Stomach (tissue), 8 donors: ENCODE measurements at regions not wholly inside any gene's neighbourhood (a gene's known extent, or its start where the extent isn't known, plus 50 kb on each side); places are given as distances from the start of the nearest gene placed in this dataset.
"Not testable (repeated sequence)": the region's sequence is repeated elsewhere in the genome, so short reads cannot be mapped to it uniquely, and the experiment has no call there.

Experiments
- DNase-seq, 2 donors: peaks; one replicate each; pipeline versions ENCODE4 v3.0.0 to v3.0.0-alpha.2; 2013 to 2019
- H3K27ac ChIP-seq, 5 donors: fragments of 200-600 bp in 4 of 5; sonication (generic) in 4 of 5; one replicate each; pipeline ENCODE4 v1.5.1; 2013 to 2019; ENCODE audit warnings: mild to moderate bottlenecking in 1 of 5, moderate library complexity in 1 of 5
- H3K27me3 ChIP-seq, 3 donors: fragments of 200-600 bp; sonication (generic); one replicate each; pipeline ENCODE4 v1.5.1; 2017 to 2019; ENCODE audit warnings: mixed run types in 1 of 3
- H3K36me3 ChIP-seq, 4 donors: fragments of 200-600 bp; sonication (generic); 1 replicate in 3 of 4; 2 replicates in 1 of 4; pipeline ENCODE4 v1.5.1; 2016 to 2019
- H3K4me1 ChIP-seq, 4 donors: fragments of 200-600 bp; sonication (generic); one replicate each; pipeline ENCODE4 v1.5.1; 2016 to 2019
- H3K4me3 ChIP-seq, 4 donors: fragments of 200-600 bp; sonication (generic) in 3 of 4; one replicate each; pipeline ENCODE4 v1.5.1; 2016 to 2019; ENCODE audit warnings: mild to moderate bottlenecking in 1 of 4
- H3K9me3 ChIP-seq, 4 donors: fragments of 200-600 bp; sonication (generic); one replicate each; pipeline ENCODE4 v1.5.1; 2016 to 2019
- CTCF ChIP-seq, 7 experiments: fragments of 450-650 bp in 4 of 7; fragments of 200-600 bp in 3 of 7; sonication (generic) in 3 of 7; IDR thresholded peaks; one replicate each; pipeline ENCODE4 v1.5.1; 2016 to 2019; ENCODE audit warnings: antibody characterized with exemption in 7 of 7, control low read depth in 2 of 7, mild to moderate bottlenecking in 1 of 7
- EP300 ChIP-seq: sonication (generic); formaldehyde crosslinking; IDR thresholded peaks from one replicate; pipeline ENCODE4 v1.6.1; 2017; ENCODE audit warnings: antibody characterized with exemption
- POLR2A ChIP-seq, 4 donors: fragments of 450-650 bp; IDR thresholded peaks; one replicate each; pipeline ENCODE4 v1.6.1; 2016; ENCODE audit warnings: antibody characterized with exemption in 4 of 4, control low read depth in 2 of 4, mild to moderate bottlenecking in 1 of 4, moderate library complexity in 1 of 4
- POLR2AphosphoS5 ChIP-seq, 3 donors: sonication (generic); formaldehyde crosslinking; IDR thresholded peaks; one replicate each; pipeline ENCODE4 v1.6.1; 2016; ENCODE audit warnings: antibody characterized with exemption in 3 of 3
- WGBS, 5 donors: extraction: QIAGEN DNeasy Blood & Tissue Kit in 3 of 5; methylation state at CpG; one replicate each; pipeline versions ENCODE4 v1.1.5 to v1.1.7; 2013 to 2018; 5-methylcytosine and 5-hydroxymethylcytosine counted together
- intact Hi-C: fragments of 100-400 bp; cut with DNase I; formaldehyde crosslinking; loops from one replicate; pipeline ENCODE4 v1.15.1; 2023; ENCODE audit warnings: low total_unique reads
- donor health status: healthy with polysubstance abuse.
- donor health status: Bipolar disorder and iron deficiency.
- donor health status: healthy.

DNA sequence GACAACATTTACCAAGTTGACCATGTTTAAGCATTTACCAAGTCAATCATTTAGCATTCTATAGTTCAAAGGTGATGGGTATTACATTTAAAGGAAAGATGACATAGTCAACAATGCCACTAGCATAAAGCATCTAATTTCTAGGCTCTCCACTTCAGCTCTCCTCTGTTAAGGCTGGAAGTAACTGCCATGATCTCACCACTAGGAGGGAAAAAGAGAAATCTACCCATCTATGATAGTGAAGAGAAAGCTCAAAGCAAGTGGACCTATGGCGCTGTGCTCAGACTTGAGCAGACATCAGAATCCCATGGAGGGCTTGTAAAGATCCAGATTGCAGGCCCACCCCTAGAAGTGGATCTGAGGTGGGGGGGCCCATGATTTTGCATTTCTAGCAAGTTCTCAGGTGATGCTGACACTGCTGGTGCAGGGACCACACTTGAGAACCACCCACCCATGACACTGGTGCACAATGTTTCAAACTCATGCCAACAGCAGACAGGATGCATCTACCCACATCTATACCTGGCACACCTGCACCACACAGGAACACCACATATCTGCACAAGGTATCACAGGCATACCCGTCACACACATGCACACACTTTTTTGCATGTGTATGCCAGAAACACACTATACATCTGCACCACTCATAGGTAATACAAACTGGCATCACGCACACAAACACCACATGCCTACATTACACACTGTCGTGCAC is 392.9 kb upstream of the RUNX1 start:
- H3K36me3 ChIP-seq = no peaks in the 10 kb centered on the region
- no peaks in the 10 kb centered on the region for H3K27me3 ChIP-seq
- H3K9me3 ChIP-seq = no peaks in the 10 kb centered on the region
- intact Hi-C loops = no loop called here
- TF ChIP-seq POLR2AphosphoS5 (IDR thresholded peaks at IDR 0.05) (no peak), CTCF (IDR thresholded peaks at IDR 0.05) (no peak), POLR2A (IDR thresholded peaks at IDR 0.05) (no peak), EP300 (no peak)
- peaks cover 3 to 22% (median 8%) of the 10 kb centered on the region in 4 donors for H3K4me1 ChIP-seq
- H3K27ac ChIP-seq = no peak overlapping the region
- no peak for DNase-seq
- 90 to 98% (median 94%) methylated on average over 4 of the region's 4 CpGs for WGBS, 5 donors
- H3K4me3 ChIP-seq = no peak overlapping the region

GRCh38 chr21:35438643-35439404 is 389.7 kb upstream of the RUNX1 start:
- Histone ChIP-seq H3K27ac (peak overlapping the region in 4 of 5 donors; percentile 31 to 54 (median 52)), H3K4me1 (peaks cover 3 to 22% (median 8%) of the 10 kb centered on the region in 4 donors), H3K36me3 (no peaks in the 10 kb centered on the region), H3K4me3 (no peak overlapping the region), H3K27me3 (no peaks in the 10 kb centered on the region), H3K9me3 (peaks cover 0 to 16% (median 12%) of the 10 kb centered on the region in 4 donors)
- WGBS, 5 donors = 15 to 34% (median 20%) methylated on average over 6 of the region's 6 CpGs
- peak in 2 of 3 donors; percentile 30 to 70 for TF ChIP-seq POLR2AphosphoS5 (IDR thresholded peaks at IDR 0.05)
- TF ChIP-seq POLR2A (IDR thresholded peaks at IDR 0.05) = no peak
- intact Hi-C loops = no loop called here
- peak; percentile 55 to 60 for DNase-seq

DNA sequence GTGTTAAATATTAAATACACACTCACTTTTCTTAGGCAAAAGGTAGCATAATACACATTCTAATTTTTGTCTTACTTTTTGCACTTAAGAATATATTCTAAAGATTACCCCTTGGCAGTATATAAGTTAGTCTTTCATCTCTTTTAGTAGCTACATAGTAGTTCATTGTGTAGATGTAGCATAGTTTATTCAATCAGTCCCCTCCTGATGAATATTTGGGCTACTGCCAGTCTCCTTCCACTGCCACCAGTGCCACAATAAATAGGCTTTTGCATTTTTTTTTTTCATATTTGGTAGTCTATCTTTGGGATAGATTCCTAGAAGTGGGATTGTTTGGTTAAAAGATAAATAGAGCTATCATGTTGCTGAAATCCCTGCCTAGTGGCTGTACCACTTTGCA is 388.8 kb upstream of the RUNX1 start:
- no peak for DNase-seq
- Histone ChIP-seq H3K4me3 (no peak overlapping the region), H3K27me3 (no peaks in the 10 kb centered on the region), H3K36me3 (no peaks in the 10 kb centered on the region), H3K27ac (peak overlapping the region in 2 of 5 donors; percentile 51 to 54), H3K9me3 (peaks cover 0 to 25% (median 19%) of the 10 kb centered on the region in 4 donors), H3K4me1 (peaks cover 3 to 22% (median 8%) of the 10 kb centered on the region in 4 donors)
- intact Hi-C loops = no loop called here
- TF ChIP-seq POLR2A (IDR thresholded peaks at IDR 0.05) (no peak), EP300 (no peak), POLR2AphosphoS5 (IDR thresholded peaks at IDR 0.05) (no peak), CTCF (IDR thresholded peaks at IDR 0.05) (no peak)

DNA sequence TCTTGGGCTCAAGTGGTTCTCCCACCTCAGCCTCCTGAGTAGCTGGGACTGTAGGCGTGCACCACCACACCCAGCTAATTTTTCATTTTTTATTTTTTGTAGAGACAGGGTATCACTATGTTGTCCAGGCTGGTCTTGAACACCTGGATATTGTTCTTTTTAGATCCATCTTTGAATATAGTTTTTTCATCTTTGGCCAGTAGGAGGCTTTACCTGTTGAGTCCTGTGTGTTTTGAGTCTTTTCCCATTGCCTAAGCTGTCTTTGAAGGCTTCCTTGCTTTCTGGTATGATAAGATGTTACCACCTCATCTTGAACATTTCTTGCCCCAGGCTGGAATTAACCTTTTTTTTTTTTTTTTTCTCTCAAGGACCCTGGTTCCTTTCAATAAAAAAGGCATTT is 387.8 kb upstream of the RUNX1 start:
- no peak overlapping the region for H3K27ac ChIP-seq
- DNase-seq = no peak
- intact Hi-C loops = no loop called here
- no peak for TF ChIP-seq CTCF (IDR thresholded peaks at IDR 0.05)
- TF ChIP-seq POLR2A (IDR thresholded peaks at IDR 0.05) = no peak
- TF ChIP-seq POLR2AphosphoS5 (IDR thresholded peaks at IDR 0.05) = no peak
- TF ChIP-seq EP300 = no peak
- WGBS, 5 donors = 88 to 100% (median 97%) methylated on average over 1 of the region's 1 CpG
- no peak overlapping the region for H3K4me3 ChIP-seq
- no peaks in the 10 kb centered on the region for H3K27me3 ChIP-seq
- peaks cover 3 to 22% (median 8%) of the 10 kb centered on the region in 4 donors for H3K4me1 ChIP-seq
- H3K36me3 ChIP-seq = no peaks in the 10 kb centered on the region
- H3K9me3 ChIP-seq = peaks cover 0 to 35% (median 30%) of the 10 kb centered on the region in 4 donors

DNA sequence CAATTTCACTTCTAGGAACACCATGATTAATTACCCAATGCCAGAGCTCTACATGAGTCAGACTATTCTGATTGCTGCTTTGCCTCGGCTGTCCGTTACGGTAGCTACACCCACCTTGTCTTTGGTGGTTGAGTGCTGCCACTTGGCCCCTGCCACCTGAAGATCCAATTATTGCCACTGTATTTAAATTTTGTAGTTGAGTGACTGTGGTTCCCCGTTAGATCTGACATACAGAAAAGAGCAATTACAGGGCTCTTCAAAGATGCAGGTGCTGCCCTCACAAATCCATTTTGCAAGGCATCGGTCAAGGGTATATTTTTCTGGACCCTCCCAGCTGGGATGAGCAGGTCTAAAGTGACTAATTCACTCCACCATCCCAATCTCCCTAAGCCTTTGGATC is 383.5 kb upstream of the RUNX1 start:
- H3K27me3 ChIP-seq, DNase-seq, H3K36me3 ChIP-seq, H3K4me3 ChIP-seq, H3K27ac ChIP-seq, H3K4me1 ChIP-seq, intact Hi-C loops: not testable (repeated sequence)
- WGBS, 5 donors = 72 to 94% (median 76%) methylated on average over 4 to 5 of the region's 5 CpGs
- H3K9me3 ChIP-seq = peaks cover 0 to 42% (median 35%) of the 10 kb centered on the region in 4 donors
